ENCODE measurements at regions not wholly inside any gene's neighbourhood (a gene's known extent, or its start where the extent isn't known, plus 50 kb on each side); places are given as distances from the start of the nearest gene placed in this dataset.

DNA sequence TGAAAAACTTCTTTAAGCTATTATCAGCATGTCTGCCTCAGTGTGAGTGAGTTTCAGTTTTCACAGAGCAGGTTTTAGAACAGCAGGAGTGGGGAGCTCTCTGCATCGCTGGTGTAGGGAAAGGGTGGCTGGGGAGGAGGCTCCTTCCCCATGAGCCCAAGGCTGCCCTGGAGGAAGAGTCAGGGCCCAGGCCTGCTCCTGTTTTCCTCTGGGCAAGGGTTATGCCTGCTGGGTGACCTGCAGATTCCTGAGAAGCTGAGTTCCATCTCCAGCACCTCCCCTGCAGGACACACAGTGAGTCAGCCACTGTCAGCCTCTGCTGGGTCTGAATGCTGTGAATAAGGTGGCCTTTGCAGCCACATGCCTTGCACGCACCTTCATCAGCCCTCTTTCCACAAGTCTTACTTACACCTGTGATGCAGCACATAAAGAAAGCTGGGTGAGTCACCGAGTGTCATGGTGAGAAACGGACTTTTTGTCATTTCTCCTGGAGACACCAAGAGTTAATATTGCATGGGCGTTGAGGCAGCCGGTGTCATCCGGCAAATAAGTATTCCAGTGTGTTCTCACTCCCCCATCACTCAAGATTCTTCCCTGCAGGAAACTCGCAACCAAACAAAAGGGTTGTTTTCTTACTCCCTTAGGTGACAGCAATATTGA lies 186.4 kb upstream of the KL start (continued):
- TF ChIP-seq, protein P1, sequence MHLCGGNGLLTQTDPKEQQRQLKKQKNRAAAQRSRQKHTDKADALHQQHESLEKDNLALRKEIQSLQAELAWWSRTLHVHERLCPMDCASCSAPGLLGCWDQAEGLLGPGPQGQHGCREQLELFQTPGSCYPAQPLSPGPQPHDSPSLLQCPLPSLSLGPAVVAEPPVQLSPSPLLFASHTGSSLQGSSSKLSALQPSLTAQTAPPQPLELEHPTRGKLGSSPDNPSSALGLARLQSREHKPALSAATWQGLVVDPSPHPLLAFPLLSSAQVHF (CRISPR knock-in tag; IDR thresholded peaks at IDR 0.05): no peak
- TF ChIP-seq, protein P2, sequence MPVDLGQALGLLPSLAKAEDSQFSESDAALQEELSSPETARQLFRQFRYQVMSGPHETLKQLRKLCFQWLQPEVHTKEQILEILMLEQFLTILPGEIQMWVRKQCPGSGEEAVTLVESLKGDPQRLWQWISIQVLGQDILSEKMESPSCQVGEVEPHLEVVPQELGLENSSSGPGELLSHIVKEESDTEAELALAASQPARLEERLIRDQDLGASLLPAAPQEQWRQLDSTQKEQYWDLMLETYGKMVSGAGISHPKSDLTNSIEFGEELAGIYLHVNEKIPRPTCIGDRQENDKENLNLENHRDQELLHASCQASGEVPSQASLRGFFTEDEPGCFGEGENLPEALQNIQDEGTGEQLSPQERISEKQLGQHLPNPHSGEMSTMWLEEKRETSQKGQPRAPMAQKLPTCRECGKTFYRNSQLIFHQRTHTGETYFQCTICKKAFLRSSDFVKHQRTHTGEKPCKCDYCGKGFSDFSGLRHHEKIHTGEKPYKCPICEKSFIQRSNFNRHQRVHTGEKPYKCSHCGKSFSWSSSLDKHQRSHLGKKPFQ (CRISPR knock-in tag; IDR thresholded peaks at IDR 0.05; ENCODE audit: insufficient replicate concordance): no peak
- no peak for TF ChIP-seq RBAK (CRISPR knock-in tag; IDR thresholded peaks at IDR 0.05)
- TF ChIP-seq CC2D1A (CRISPR knock-in tag; IDR thresholded peaks at IDR 0.05): no peak

- Histone ChIP-seq H3K9me3 (ENCODE audit: low read length) (no peaks in the 10 kb centered on the region), H3K27me3 (ENCODE audit: control insufficient read depth in 1 of 2, insufficient read depth in 2 of 2, low read length in 2 of 2) (peaks cover 0 to 14% of the 10 kb centered on the region in 2 experiments; a peak in 3 of 5 replicates), H3K4me2 (ENCODE audit: low read depth, low read length) (no peak overlapping the region), H4K20me1 (ENCODE audit: insufficient read depth, low read length) (no peaks in the 10 kb centered on the region), H3K4me1 (ENCODE audit: insufficient read depth, low read length) (no peaks in the 10 kb centered on the region), H3K4me3 (replicated peaks in 1 of 3; ENCODE audit: insufficient read depth in 1 of 3, low read depth in 2 of 3, low read length in 3 of 3) (no peak overlapping the region), H3K27ac (ENCODE audit: extremely low read length, insufficient read depth, low read length) (no peak overlapping the region), H3K9ac (ENCODE audit: insufficient read depth, low read depth, low read length) (no peak overlapping the region), H2AFZ (ENCODE audit: low read length) (no peak overlapping the region), H3K79me2 (ENCODE audit: insufficient read depth, low read length) (no peaks in the 10 kb centered on the region), H3K36me3 (replicated peaks in 1 of 2; ENCODE audit: control insufficient read depth in 1 of 2, insufficient read depth in 2 of 2, low read length in 2 of 2) (no peaks in the 10 kb centered on the region)
- FAIRE-seq: no peak
- ChIA-PET CTCF (ENCODE audit: low intra/inter-chr PET ratio, low total read pairs) (no interaction called here), POLR2A (no interaction called here)
- no TSS peak for BruUV-seq (replicated peaks)
- no peak for TF ChIP-seq ZNF121 (CRISPR knock-in tag; IDR thresholded peaks at IDR 0.05)
- TF ChIP-seq CREB1 (IDR thresholded peaks at IDR 0.05): peak; percentile 57; the same call in 1 of the 2 replicates
- no peak for TF ChIP-seq CREB1 (CRISPR knock-in tag; IDR thresholded peaks at IDR 0.05)
- in situ Hi-C loops (cut with HindIII; ENCODE audit: extremely low pct_ligation_motif_present, low pct_unique_long_range_greater_than_20kb) (no loop called here), intact Hi-C loops (cut with micrococcal nuclease; ENCODE audit: unreplicated experiment) (no loop called here)
- 45% methylated on average over 10 of the region's 10 CpGs for WGBS (ENCODE audit: low lambda C conversion rate)
- no peak for DNase-seq (ENCODE audit: low spot score)
- no peak for ATAC-seq
Observed at GRCh38 chr13:32830336-32831031, 185.7 kb upstream of the KL start.

All from HepG2 (cell line).